Suprapubic skin (tissue), 4 donors: ENCODE measurements at regions not wholly inside any gene's neighbourhood (a gene's known extent, or its start where the extent isn't known, plus 50 kb on each side); places are given as distances from the start of the nearest gene placed in this dataset.
A peak's percentile ranks its signal among the peaks of the same experiment; 100 is the strongest.

Experiments
- DNase-seq, 2 donors: peaks; one replicate each; pipeline ENCODE4 v3.0.0-alpha.2; 2019; ENCODE audit warnings: low spot score in 2 of 2
- H3K27ac ChIP-seq: fragments of 200-600 bp; sonication (generic); one replicate; pipeline ENCODE4 v1.5.1; 2019
- H3K27me3 ChIP-seq: fragments of 200-600 bp; sonication (generic); one replicate; pipeline ENCODE4 v1.5.1; 2019
- H3K36me3 ChIP-seq: fragments of 200-600 bp; sonication (generic); one replicate; pipeline ENCODE4 v1.5.1; 2019
- H3K4me1 ChIP-seq: fragments of 200-600 bp; sonication (generic); one replicate; pipeline ENCODE4 v1.5.1; 2019
- H3K4me3 ChIP-seq: fragments of 200-600 bp; sonication (generic); one replicate; pipeline ENCODE4 v1.5.1; 2019; ENCODE audit warnings: mild to moderate bottlenecking
- H3K9me3 ChIP-seq: fragments of 200-600 bp; sonication (generic); one replicate; pipeline ENCODE4 v1.5.1; 2019
- CTCF ChIP-seq, 2 donors: fragments of 200-600 bp in 1 of 2; fragments of 450-650 bp in 1 of 2; sonication (generic) in 1 of 2; IDR thresholded peaks; one replicate each; pipeline ENCODE4 v1.5.1; 2016 to 2019; ENCODE audit warnings: antibody characterized with exemption in 2 of 2, mild to moderate bottlenecking in 1 of 2, moderate library complexity in 1 of 2
- EP300 ChIP-seq: sonication (generic); formaldehyde crosslinking; IDR thresholded peaks from one replicate; pipeline ENCODE4 v1.6.1; 2017; ENCODE audit warnings: antibody characterized with exemption
- POLR2A ChIP-seq, 2 donors: fragments of 450-650 bp; IDR thresholded peaks; one replicate each; pipeline ENCODE4 v1.6.1; 2017; ENCODE audit warnings: antibody characterized with exemption in 2 of 2, mild to moderate bottlenecking in 2 of 2, moderate library complexity in 2 of 2
- POLR2AphosphoS5 ChIP-seq, 3 donors: sonication (generic); formaldehyde crosslinking; IDR thresholded peaks; one replicate each; pipeline ENCODE4 v1.6.1; 2017; ENCODE audit warnings: antibody characterized with exemption in 3 of 3
- WGBS: methylation state at CpG from one replicate; pipeline ENCODE4 v1.1.5; 2018; 5-methylcytosine and 5-hydroxymethylcytosine counted together

DNA sequence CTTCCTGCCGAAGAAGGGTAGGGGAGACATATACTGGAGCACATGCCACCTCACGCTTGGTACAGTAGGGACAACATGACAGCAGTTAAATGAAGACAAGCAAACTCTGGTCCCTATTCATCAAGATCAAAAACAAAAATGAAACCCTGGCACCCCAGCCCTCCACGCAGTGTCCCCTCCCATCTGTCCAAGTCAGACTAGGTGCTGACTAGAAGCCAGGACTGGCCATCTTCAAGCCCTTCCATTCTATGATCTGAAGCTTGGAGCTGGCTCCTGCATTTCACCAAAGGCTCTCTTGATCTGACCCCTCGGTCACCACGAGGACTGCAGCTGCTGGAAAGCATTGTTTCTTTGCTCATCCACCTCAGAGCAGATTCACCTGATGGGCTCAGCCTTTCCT lies 158.9 kb upstream of the GGTLC1 start:
- Histone ChIP-seq H3K27ac (no peak overlapping the region), H3K4me1 (no peaks in the 10 kb centered on the region), H3K36me3 (no peaks in the 10 kb centered on the region), H3K4me3 (no peak overlapping the region), H3K9me3 (no peaks in the 10 kb centered on the region), H3K27me3 (no peaks in the 10 kb centered on the region)
- no peak for DNase-seq
- 77% methylated on average over 5 of the region's 5 CpGs for WGBS
- TF ChIP-seq CTCF (IDR thresholded peaks at IDR 0.05): no peak
- no peak for TF ChIP-seq POLR2AphosphoS5 (IDR thresholded peaks at IDR 0.05)
- no peak for TF ChIP-seq EP300
- TF ChIP-seq POLR2A (IDR thresholded peaks at IDR 0.05): no peak

GRCh38 chr20:24146231-24146634 lies 157.7 kb upstream of the GGTLC1 start:
- H3K27me3 ChIP-seq: no peaks in the 10 kb centered on the region
- no peak overlapping the region for H3K4me3 ChIP-seq
- no peaks in the 10 kb centered on the region for H3K36me3 ChIP-seq
- no peaks in the 10 kb centered on the region for H3K4me1 ChIP-seq
- no peak for DNase-seq
- no peak overlapping the region for H3K27ac ChIP-seq
- no peaks in the 10 kb centered on the region for H3K9me3 ChIP-seq
- TF ChIP-seq CTCF (IDR thresholded peaks at IDR 0.05): no peak
- TF ChIP-seq EP300: no peak
- TF ChIP-seq POLR2A (IDR thresholded peaks at IDR 0.05): no peak
- no peak for TF ChIP-seq POLR2AphosphoS5 (IDR thresholded peaks at IDR 0.05)

- Histone ChIP-seq H3K4me1 (no peaks in the 10 kb centered on the region), H3K27ac (no peak overlapping the region), H3K9me3 (no peaks in the 10 kb centered on the region), H3K36me3 (no peaks in the 10 kb centered on the region), H3K4me3 (no peak overlapping the region), H3K27me3 (no peaks in the 10 kb centered on the region)
- WGBS: 74% methylated on average over 8 of the region's 8 CpGs
- no peak for DNase-seq
- no peak for TF ChIP-seq CTCF (IDR thresholded peaks at IDR 0.05)
- TF ChIP-seq POLR2AphosphoS5 (IDR thresholded peaks at IDR 0.05): no peak
- no peak for TF ChIP-seq EP300
- no peak for TF ChIP-seq POLR2A (IDR thresholded peaks at IDR 0.05)
These were observed 155.8 kb upstream of the GGTLC1 start for GRCh38 chr20:24144371-24144770.

DNA sequence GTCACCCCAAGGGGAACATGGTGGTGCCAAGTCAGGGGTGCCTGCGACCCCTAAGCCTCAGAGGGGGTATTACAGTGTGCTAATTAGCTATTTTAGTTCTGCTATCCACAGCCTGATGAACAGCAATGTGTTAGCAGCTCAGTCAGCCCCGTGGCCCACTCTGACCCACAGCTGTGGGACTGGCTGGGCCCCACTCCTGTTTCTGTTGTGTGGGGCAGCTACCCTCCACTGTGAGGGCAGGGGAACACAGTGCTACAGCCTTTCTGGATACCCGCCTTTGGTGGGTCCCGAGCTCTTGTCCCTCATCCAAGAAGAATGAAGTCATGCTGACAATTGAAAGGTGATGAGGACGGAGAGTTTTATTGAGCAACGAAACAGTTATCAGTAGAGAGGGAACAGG lies 152.5 kb upstream of the GGTLC1 start:
- 91% methylated on average over 5 of the region's 6 CpGs for WGBS
- TF ChIP-seq POLR2AphosphoS5 (IDR thresholded peaks at IDR 0.05) (no peak), CTCF (IDR thresholded peaks at IDR 0.05) (no peak), POLR2A (IDR thresholded peaks at IDR 0.05) (no peak), EP300 (no peak)

GRCh38 chr20:24139846-24140245 lies 151.3 kb upstream of the GGTLC1 start:
- Histone ChIP-seq H3K4me1 (no peaks in the 10 kb centered on the region), H3K27me3 (no peaks in the 10 kb centered on the region), H3K27ac (no peak overlapping the region), H3K9me3 (no peaks in the 10 kb centered on the region), H3K36me3 (no peaks in the 10 kb centered on the region), H3K4me3 (no peak overlapping the region)
- no CpG with 5 or more reads among the region's 1 CpG for WGBS
- DNase-seq: peak in 1 of 2 donors; percentile 38
- no peak for TF ChIP-seq CTCF (IDR thresholded peaks at IDR 0.05)
- no peak for TF ChIP-seq EP300
- TF ChIP-seq POLR2AphosphoS5 (IDR thresholded peaks at IDR 0.05): no peak

More for the DNA sequence above, 152.5 kb upstream of the GGTLC1 start:
- Histone ChIP-seq H3K4me3 (no peak overlapping the region), H3K9me3 (no peaks in the 10 kb centered on the region), H3K27me3 (no peaks in the 10 kb centered on the region), H3K27ac (no peak overlapping the region), H3K4me1 (no peaks in the 10 kb centered on the region), H3K36me3 (no peaks in the 10 kb centered on the region)
- DNase-seq: peak in 1 of 2 donors; percentile 26
